Mesendoderm (in vitro differentiated cells): ENCODE measurements at regions not wholly inside any gene's neighbourhood (a gene's known extent, or its start where the extent isn't known, plus 50 kb on each side); places are given as distances from the start of the nearest gene placed in this dataset.

ENCODE experiments used
- DNase-seq: peaks from one replicate; pipeline ENCODE4 v3.0.0; 2013
- H2AK5ac ChIP-seq: 2 replicates; pipeline ENCODE4 v1.6.1; 2013; ENCODE audit warnings: low read length, inconsistent platforms
- H2BK120ac ChIP-seq: 2 replicates; pipeline ENCODE4 v1.6.1; 2013; ENCODE audit warnings: low read depth, mild to moderate bottlenecking, low read length, moderate library complexity, mixed read lengths
- H2BK15ac ChIP-seq: replicated peaks from 2 replicates; pipeline ENCODE4 v1.6.1; 2013; ENCODE audit warnings: low read depth, mild to moderate bottlenecking, moderate library complexity
- H2BK5ac ChIP-seq: 2 replicates; pipeline ENCODE4 v1.6.1; 2013; ENCODE audit warnings: low read length, inconsistent platforms
- H3K18ac ChIP-seq: 2 replicates; pipeline ENCODE4 v1.6.1; 2013; ENCODE audit warnings: mild to moderate bottlenecking, low read length, mixed read lengths
- H3K23ac ChIP-seq: one replicate; pipeline ENCODE4 v1.6.1; 2013; ENCODE audit warnings: low read length
- H3K27ac ChIP-seq: 2 replicates; pipeline ENCODE4 v1.5.1; 2013; ENCODE audit warnings: low read depth, mild to moderate bottlenecking, inconsistent platforms, low read length, moderate library complexity
- H3K27me3 ChIP-seq: 2 replicates; pipeline ENCODE4 v1.6.1; 2013; ENCODE audit warnings: low read length, control low read depth, mild to moderate bottlenecking, inconsistent platforms; ENCODE audit not compliant: insufficient read depth, poor library complexity
- H3K36me3 ChIP-seq: 2 replicates; pipeline ENCODE4 v1.6.1; 2013; ENCODE audit warnings: low read length, inconsistent platforms; ENCODE audit not compliant: control insufficient read depth, insufficient read depth
- H3K4ac ChIP-seq: one replicate; pipeline ENCODE4 v1.6.1; 2013; ENCODE audit warnings: low read depth, mild to moderate bottlenecking, low read length, moderate library complexity
- H3K4me1 ChIP-seq: 2 replicates; pipeline ENCODE4 v1.6.1; 2013; ENCODE audit warnings: low read depth, low read length, inconsistent platforms; ENCODE audit not compliant: control insufficient read depth
- H3K4me2 ChIP-seq: 2 replicates; pipeline ENCODE4 v1.6.1; 2013; ENCODE audit warnings: low read length
- H3K4me3 ChIP-seq: 2 replicates; pipeline ENCODE4 v1.5.1; 2013; ENCODE audit warnings: mild to moderate bottlenecking, low read length
- H3K56ac ChIP-seq: one replicate; pipeline ENCODE4 v1.6.1; 2013; ENCODE audit warnings: low read length
- H3K79me1 ChIP-seq: 2 replicates; pipeline ENCODE4 v1.6.1; 2013; ENCODE audit warnings: low read length, inconsistent platforms
- H3K79me2 ChIP-seq: 2 replicates; pipeline ENCODE4 v1.6.1; 2013; ENCODE audit warnings: mild to moderate bottlenecking, low read length; ENCODE audit not compliant: control insufficient read depth, insufficient read depth
- H3K9ac ChIP-seq: 2 replicates; pipeline ENCODE4 v1.6.1; 2013; ENCODE audit warnings: low read length, inconsistent platforms
- H4K5ac ChIP-seq: one replicate; pipeline ENCODE4 v1.6.1; 2013; ENCODE audit warnings: low read length
- H4K8ac ChIP-seq: one replicate; pipeline ENCODE4 v1.6.1; 2013; ENCODE audit warnings: low read depth, mild to moderate bottlenecking, control low read depth, low read length, moderate library complexity
- WGBS: extraction: QIAGEN DNeasy Blood & Tissue Kit; methylation state at CpG from one replicate; pipeline ENCODE4 v1.1.7; 2013; ENCODE audit warnings: low lambda C conversion rate, missing lambda C conversion rate; ENCODE audit not compliant: insufficient coverage; ENCODE audit errors: extremely low coverage; 5-methylcytosine and 5-hydroxymethylcytosine counted together

- Histone ChIP-seq H3K56ac (no peak overlapping the region), H3K9ac (no peak overlapping the region), H2BK5ac (no peak overlapping the region), H3K4me1 (no peaks in the 10 kb centered on the region), H4K8ac (no peak overlapping the region), H3K79me1 (no peaks in the 10 kb centered on the region), H2AK5ac (no peak overlapping the region), H3K4ac (no peak overlapping the region), H3K4me2 (no peak overlapping the region), H3K4me3 (no peak overlapping the region), H3K27me3 (no peaks in the 10 kb centered on the region), H3K79me2 (no peaks in the 10 kb centered on the region), H2BK120ac (no peak overlapping the region), H3K23ac (no peak overlapping the region), H3K18ac (no peak overlapping the region), H2BK15ac (no peak overlapping the region), H3K27ac (no peak overlapping the region), H3K36me3 (no peaks in the 10 kb centered on the region), H4K5ac (no peak overlapping the region)
- no peak for DNase-seq
- WGBS = no CpG with 5 or more reads among the region's 2 CpGs
Measured at GRCh38 chr11:20238712-20239111, 78.4 kb upstream of the DBX1 start.

- no peak overlapping the region for H3K4ac ChIP-seq
- H3K56ac ChIP-seq = no peak overlapping the region
- H3K79me1 ChIP-seq = no peaks in the 10 kb centered on the region
- H2AK5ac ChIP-seq = no peak overlapping the region
- no peak overlapping the region for H3K4me2 ChIP-seq
- no peak overlapping the region for H3K18ac ChIP-seq
- H3K79me2 ChIP-seq = no peaks in the 10 kb centered on the region
- no peak overlapping the region for H4K5ac ChIP-seq
- H3K23ac ChIP-seq = no peak overlapping the region
- H4K8ac ChIP-seq = no peak overlapping the region
- H3K27ac ChIP-seq = no peak overlapping the region
- no peaks in the 10 kb centered on the region for H3K27me3 ChIP-seq
- H2BK5ac ChIP-seq = no peak overlapping the region
- H3K9ac ChIP-seq = no peak overlapping the region
- no peak for DNase-seq
- no peak overlapping the region for H2BK15ac ChIP-seq
- H3K4me3 ChIP-seq = no peak overlapping the region
- H3K4me1 ChIP-seq = no peaks in the 10 kb centered on the region
- no peak overlapping the region for H2BK120ac ChIP-seq
- no peaks in the 10 kb centered on the region for H3K36me3 ChIP-seq
Measured at GRCh38 chr11:20235164-20235563, 74.9 kb upstream of the DBX1 start.

- Histone ChIP-seq H2BK5ac (no peak overlapping the region), H3K4me3 (no peak overlapping the region), H3K4ac (no peak overlapping the region), H2BK120ac (no peak overlapping the region), H4K5ac (no peak overlapping the region), H4K8ac (no peak overlapping the region), H3K79me1 (no peaks in the 10 kb centered on the region), H3K9ac (no peak overlapping the region), H3K36me3 (no peaks in the 10 kb centered on the region), H3K79me2 (no peaks in the 10 kb centered on the region), H3K4me2 (no peak overlapping the region), H2AK5ac (no peak overlapping the region), H3K4me1 (no peaks in the 10 kb centered on the region), H2BK15ac (no peak overlapping the region), H3K27me3 (peaks cover 1% of the 10 kb centered on the region), H3K27ac (no peak overlapping the region), H3K23ac (no peak overlapping the region), H3K56ac (no peak overlapping the region), H3K18ac (no peak overlapping the region)
- WGBS = no CpG with 5 or more reads among the region's 1 CpG
- DNase-seq = no peak
Measured at GRCh38 chr11:20227631-20228030, 67.4 kb upstream of the DBX1 start.

GRCh38 chr11:20226933-20227332 lies 66.7 kb upstream of the DBX1 start:
- Histone ChIP-seq H3K36me3 (no peaks in the 10 kb centered on the region), H3K4ac (no peak overlapping the region), H3K23ac (no peak overlapping the region), H3K4me3 (no peak overlapping the region), H2BK5ac (no peak overlapping the region), H2BK120ac (no peak overlapping the region), H3K4me1 (no peaks in the 10 kb centered on the region), H2BK15ac (no peak overlapping the region), H3K27me3 (peaks cover 1% of the 10 kb centered on the region), H3K9ac (no peak overlapping the region), H3K56ac (no peak overlapping the region), H3K4me2 (no peak overlapping the region), H3K27ac (no peak overlapping the region), H2AK5ac (no peak overlapping the region), H3K79me2 (no peaks in the 10 kb centered on the region), H3K79me1 (no peaks in the 10 kb centered on the region), H4K8ac (no peak overlapping the region), H4K5ac (no peak overlapping the region), H3K18ac (no peak overlapping the region)
- DNase-seq = no peak

GRCh38 chr11:20221566-20221965 lies 61.3 kb upstream of the DBX1 start:
- Histone ChIP-seq H3K27ac (no peak overlapping the region), H3K23ac (no peak overlapping the region), H3K27me3 (peaks cover 1% of the 10 kb centered on the region), H4K8ac (no peak overlapping the region), H3K56ac (no peak overlapping the region), H3K9ac (no peak overlapping the region), H3K4ac (no peak overlapping the region), H3K79me2 (no peaks in the 10 kb centered on the region), H2BK120ac (no peak overlapping the region), H4K5ac (no peak overlapping the region), H3K4me3 (no peak overlapping the region), H3K79me1 (no peaks in the 10 kb centered on the region), H2AK5ac (no peak overlapping the region), H3K4me1 (no peaks in the 10 kb centered on the region), H2BK15ac (no peak overlapping the region), H2BK5ac (no peak overlapping the region), H3K36me3 (no peaks in the 10 kb centered on the region), H3K18ac (no peak overlapping the region), H3K4me2 (no peak overlapping the region)
- WGBS = no CpG with 5 or more reads among the region's 3 CpGs
- no peak for DNase-seq

- Histone ChIP-seq H2BK120ac (no peak overlapping the region), H3K79me1 (no peaks in the 10 kb centered on the region), H3K4me3 (no peak overlapping the region), H4K5ac (no peak overlapping the region), H3K23ac (no peak overlapping the region), H3K18ac (no peak overlapping the region), H3K4ac (no peak overlapping the region), H3K56ac (no peak overlapping the region), H2BK15ac (no peak overlapping the region), H2BK5ac (no peak overlapping the region), H3K4me1 (peaks cover 3% of the 10 kb centered on the region), H2AK5ac (no peak overlapping the region), H3K79me2 (no peaks in the 10 kb centered on the region), H4K8ac (no peak overlapping the region), H3K9ac (no peak overlapping the region), H3K27me3 (peaks cover 13% of the 10 kb centered on the region), H3K4me2 (no peak overlapping the region), H3K27ac (no peak overlapping the region), H3K36me3 (no peaks in the 10 kb centered on the region)
- WGBS = no CpG with 5 or more reads among the region's 1 CpG
- no peak for DNase-seq
Measured at GRCh38 chr11:20213790-20214189, 53.5 kb upstream of the DBX1 start.
